ENCODE measurements at regions not wholly inside any gene's neighbourhood (a gene's known extent, or its start where the extent isn't known, plus 50 kb on each side); places are given as distances from the start of the nearest gene placed in this dataset.

GRCh38 chr7:52708846-52709245 is 326.6 kb upstream of the POM121L12 start:
- no peaks in the 10 kb centered on the region for H3K36me3 ChIP-seq (ENCODE audit: control insufficient read depth, insufficient read depth, low read length)
- no peak overlapping the region for H3K4me3 ChIP-seq (ENCODE audit: low read depth, low read length)
- H3K9me3 ChIP-seq (ENCODE audit: control insufficient read depth, insufficient read depth, low read length): no peaks in the 10 kb centered on the region; the same call in none of the 2 replicates
- H3K27me3 ChIP-seq (ENCODE audit: control insufficient read depth, insufficient read depth, low read length): no peaks in the 10 kb centered on the region
- no peaks in the 10 kb centered on the region for H3K4me1 ChIP-seq (ENCODE audit: control insufficient read depth, insufficient read depth, low read length)
- no peak overlapping the region for H3K9ac ChIP-seq (ENCODE audit: low read depth, low read length)
- H3K27ac ChIP-seq (ENCODE audit: low read depth, low read length): no peak overlapping the region

- H3K9ac ChIP-seq (ENCODE audit: low read depth, low read length): no peak overlapping the region
- no peak overlapping the region for H3K4me3 ChIP-seq (ENCODE audit: low read depth, low read length)
- no peak overlapping the region for H3K27ac ChIP-seq (ENCODE audit: low read depth, low read length)
- no peaks in the 10 kb centered on the region for H3K4me1 ChIP-seq (ENCODE audit: control insufficient read depth, insufficient read depth, low read length)
- no peaks in the 10 kb centered on the region for H3K36me3 ChIP-seq (ENCODE audit: control insufficient read depth, insufficient read depth, low read length)
- H3K27me3 ChIP-seq (ENCODE audit: control insufficient read depth, insufficient read depth, low read length): no peaks in the 10 kb centered on the region
- H3K9me3 ChIP-seq (ENCODE audit: control insufficient read depth, insufficient read depth, low read length): no peaks in the 10 kb centered on the region
Measured at GRCh38 chr7:52705768-52706167, 329.7 kb upstream of the POM121L12 start.

GRCh38 chr7:52700349-52700748 is 335.1 kb upstream of the POM121L12 start:
- Histone ChIP-seq H3K4me1 (ENCODE audit: control insufficient read depth, insufficient read depth, low read length) (peaks cover 10% of the 10 kb centered on the region), H3K27ac (ENCODE audit: low read depth, low read length) (no peak overlapping the region), H3K9me3 (ENCODE audit: control insufficient read depth, insufficient read depth, low read length) (no peaks in the 10 kb centered on the region), H3K27me3 (ENCODE audit: control insufficient read depth, insufficient read depth, low read length) (no peaks in the 10 kb centered on the region), H3K4me3 (ENCODE audit: low read depth, low read length) (no peak overlapping the region), H3K36me3 (ENCODE audit: control insufficient read depth, insufficient read depth, low read length) (no peaks in the 10 kb centered on the region), H3K9ac (ENCODE audit: low read depth, low read length) (no peak overlapping the region)

GRCh38 chr7:52695973-52696595 is 339.3 kb upstream of the POM121L12 start:
- H3K9me3 ChIP-seq (ENCODE audit: control insufficient read depth, insufficient read depth, low read length): no peaks in the 10 kb centered on the region
- H3K27ac ChIP-seq (ENCODE audit: low read depth, low read length): no peak overlapping the region
- no peaks in the 10 kb centered on the region for H3K27me3 ChIP-seq (ENCODE audit: control insufficient read depth, insufficient read depth, low read length)
- H3K4me3 ChIP-seq (ENCODE audit: low read depth, low read length): no peak overlapping the region
- H3K9ac ChIP-seq (ENCODE audit: low read depth, low read length): no peak overlapping the region; the same call in 1 of the 2 replicates
- peaks cover 13% of the 10 kb centered on the region for H3K4me1 ChIP-seq (ENCODE audit: control insufficient read depth, insufficient read depth, low read length)
- H3K36me3 ChIP-seq (ENCODE audit: control insufficient read depth, insufficient read depth, low read length): no peaks in the 10 kb centered on the region

DNA sequence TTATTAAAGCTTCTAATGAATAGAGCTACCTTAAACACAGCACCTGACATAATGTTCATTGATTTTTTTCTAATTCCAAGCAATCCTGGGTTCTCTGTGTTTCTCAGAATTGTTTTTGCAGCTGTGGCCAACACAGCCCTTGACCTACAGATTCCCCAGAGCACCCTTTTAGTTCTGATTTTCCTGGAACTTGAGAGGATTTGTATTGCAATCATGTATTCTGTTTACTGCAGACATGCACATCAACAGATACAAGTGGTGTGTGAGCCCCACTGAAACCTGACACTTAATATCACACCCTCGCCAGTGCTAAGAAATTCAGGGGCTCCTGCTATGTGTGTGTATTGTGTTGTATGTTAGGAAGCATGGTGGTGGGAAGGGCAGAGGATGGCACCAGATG is 344.2 kb upstream of the POM121L12 start:
- H3K9ac ChIP-seq (ENCODE audit: low read depth, low read length): no peak overlapping the region
- H3K27ac ChIP-seq (ENCODE audit: low read depth, low read length): no peak overlapping the region
- no peaks in the 10 kb centered on the region for H3K27me3 ChIP-seq (ENCODE audit: control insufficient read depth, insufficient read depth, low read length)
- no peaks in the 10 kb centered on the region for H3K36me3 ChIP-seq (ENCODE audit: control insufficient read depth, insufficient read depth, low read length)
- H3K4me3 ChIP-seq (ENCODE audit: low read depth, low read length): no peak overlapping the region
- H3K4me1 ChIP-seq (ENCODE audit: control insufficient read depth, insufficient read depth, low read length): peaks cover 12% of the 10 kb centered on the region
- H3K9me3 ChIP-seq (ENCODE audit: control insufficient read depth, insufficient read depth, low read length): no peaks in the 10 kb centered on the region

GRCh38 chr7:52689912-52690311 is 345.5 kb upstream of the POM121L12 start:
- Histone ChIP-seq H3K27ac (ENCODE audit: low read depth, low read length) (no peak overlapping the region), H3K9ac (ENCODE audit: low read depth, low read length) (no peak overlapping the region), H3K9me3 (ENCODE audit: control insufficient read depth, insufficient read depth, low read length) (no peaks in the 10 kb centered on the region), H3K4me1 (ENCODE audit: control insufficient read depth, insufficient read depth, low read length) (no peaks in the 10 kb centered on the region), H3K4me3 (ENCODE audit: low read depth, low read length) (no peak overlapping the region), H3K36me3 (ENCODE audit: control insufficient read depth, insufficient read depth, low read length) (no peaks in the 10 kb centered on the region), H3K27me3 (ENCODE audit: control insufficient read depth, insufficient read depth, low read length) (no peaks in the 10 kb centered on the region)

GRCh38 chr7:52685333-52685732 is 350.1 kb upstream of the POM121L12 start:
- Histone ChIP-seq H3K9me3 (ENCODE audit: control insufficient read depth, insufficient read depth, low read length) (no peaks in the 10 kb centered on the region), H3K36me3 (ENCODE audit: control insufficient read depth, insufficient read depth, low read length) (no peaks in the 10 kb centered on the region), H3K4me1 (ENCODE audit: control insufficient read depth, insufficient read depth, low read length) (no peaks in the 10 kb centered on the region), H3K27me3 (ENCODE audit: control insufficient read depth, insufficient read depth, low read length) (no peaks in the 10 kb centered on the region), H3K4me3 (ENCODE audit: low read depth, low read length) (no peak overlapping the region), H3K9ac (ENCODE audit: low read depth, low read length) (no peak overlapping the region), H3K27ac (ENCODE audit: low read depth, low read length) (no peak overlapping the region)

DNA sequence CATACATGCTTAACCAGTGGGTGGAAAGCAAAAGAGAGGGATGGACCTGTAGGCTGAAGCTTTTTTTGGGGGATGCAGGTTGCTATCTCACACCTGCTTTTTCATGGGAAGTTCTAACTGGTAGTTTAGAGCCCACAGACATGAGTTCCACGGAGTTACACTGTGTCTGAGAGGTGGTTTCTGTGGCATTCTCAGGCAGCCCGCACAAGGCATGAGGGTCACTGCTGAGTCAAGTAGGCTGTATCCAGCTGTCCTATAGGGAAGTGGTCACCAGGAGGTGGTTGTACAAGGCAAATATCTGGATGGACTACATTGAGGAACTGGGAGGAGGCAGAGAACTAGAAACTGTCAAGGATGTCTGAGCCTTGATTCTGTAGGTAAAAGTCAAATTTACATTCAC is 351.0 kb upstream of the POM121L12 start:
- Histone ChIP-seq H3K9me3 (ENCODE audit: control insufficient read depth, insufficient read depth, low read length) (no peaks in the 10 kb centered on the region), H3K36me3 (ENCODE audit: control insufficient read depth, insufficient read depth, low read length) (no peaks in the 10 kb centered on the region), H3K27me3 (ENCODE audit: control insufficient read depth, insufficient read depth, low read length) (no peaks in the 10 kb centered on the region), H3K9ac (ENCODE audit: low read depth, low read length) (no peak overlapping the region), H3K27ac (ENCODE audit: low read depth, low read length) (no peak overlapping the region), H3K4me3 (ENCODE audit: low read depth, low read length) (no peak overlapping the region), H3K4me1 (ENCODE audit: control insufficient read depth, insufficient read depth, low read length) (no peaks in the 10 kb centered on the region)

DNA sequence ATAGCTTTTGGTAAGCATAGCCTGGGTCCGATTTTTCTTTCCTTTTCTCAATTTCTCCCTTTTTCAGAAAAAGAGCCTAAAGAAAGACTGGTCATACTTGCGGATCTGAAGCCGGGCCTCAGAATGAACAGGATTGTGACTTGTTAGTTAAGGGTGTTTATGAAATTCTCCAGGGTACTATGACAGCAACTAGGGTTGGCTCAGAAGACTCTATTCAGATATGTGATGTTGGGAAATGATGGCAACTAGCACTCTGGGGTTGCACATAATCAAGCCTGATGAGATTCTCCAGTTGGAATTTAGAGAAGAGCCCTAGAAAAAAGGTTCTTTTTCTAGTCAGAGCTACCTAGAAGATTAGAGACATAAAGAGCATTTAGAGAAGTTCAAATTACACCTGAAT is 352.4 kb upstream of the POM121L12 start:
- H3K27me3 ChIP-seq (ENCODE audit: control insufficient read depth, insufficient read depth, low read length): no peaks in the 10 kb centered on the region
- H3K4me1 ChIP-seq (ENCODE audit: control insufficient read depth, insufficient read depth, low read length): no peaks in the 10 kb centered on the region
- no peaks in the 10 kb centered on the region for H3K36me3 ChIP-seq (ENCODE audit: control insufficient read depth, insufficient read depth, low read length)
- no peak overlapping the region for H3K9ac ChIP-seq (ENCODE audit: low read depth, low read length)
- H3K4me3 ChIP-seq (ENCODE audit: low read depth, low read length): no peak overlapping the region
- no peaks in the 10 kb centered on the region for H3K9me3 ChIP-seq (ENCODE audit: control insufficient read depth, insufficient read depth, low read length)
- no peak overlapping the region for H3K27ac ChIP-seq (ENCODE audit: low read depth, low read length)

DNA sequence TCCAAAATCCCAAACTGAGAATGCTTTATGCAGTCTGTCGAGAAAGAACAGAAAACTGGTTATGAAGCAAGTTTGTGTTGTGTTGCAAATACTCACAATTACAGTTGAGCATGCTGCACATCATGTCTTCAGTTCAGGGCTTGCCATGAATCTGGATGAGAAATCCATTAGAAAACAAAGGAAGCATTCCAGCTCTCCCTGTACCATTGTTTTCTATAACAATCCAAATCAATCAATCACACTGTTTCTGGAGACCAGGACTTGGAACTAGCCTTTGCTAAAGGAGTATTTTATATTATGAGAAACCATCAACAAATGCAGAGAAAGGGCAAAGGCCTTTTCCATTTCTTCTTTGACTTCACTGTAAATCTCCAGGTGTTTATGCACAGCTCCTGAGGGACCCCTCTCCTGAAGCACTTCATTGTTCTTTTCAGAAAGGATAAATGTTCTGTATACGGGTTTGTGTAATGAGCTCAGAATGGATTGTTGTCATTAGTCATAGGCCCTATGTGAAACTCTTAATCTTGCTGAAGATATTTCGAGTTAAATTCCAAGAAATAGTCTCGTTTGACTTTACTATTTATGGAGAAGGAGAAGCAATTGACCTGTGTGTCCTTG is 364.7 kb upstream of the POM121L12 start:
- Histone ChIP-seq H3K27me3 (ENCODE audit: control insufficient read depth, insufficient read depth, low read length) (no peaks in the 10 kb centered on the region), H3K36me3 (ENCODE audit: control insufficient read depth, insufficient read depth, low read length) (no peaks in the 10 kb centered on the region), H3K4me3 (ENCODE audit: low read depth, low read length) (no peak overlapping the region), H3K27ac (ENCODE audit: low read depth, low read length) (peak overlapping the region; percentile 21), H3K4me1 (ENCODE audit: control insufficient read depth, insufficient read depth, low read length) (peaks cover 8% of the 10 kb centered on the region), H3K9me3 (ENCODE audit: control insufficient read depth, insufficient read depth, low read length) (no peaks in the 10 kb centered on the region), H3K9ac (ENCODE audit: low read depth, low read length) (no peak overlapping the region)

GRCh38 chr7:52669031-52669430 is 366.4 kb upstream of the POM121L12 start:
- H3K27me3 ChIP-seq (ENCODE audit: control insufficient read depth, insufficient read depth, low read length): no peaks in the 10 kb centered on the region
- no peaks in the 10 kb centered on the region for H3K36me3 ChIP-seq (ENCODE audit: control insufficient read depth, insufficient read depth, low read length)
- peaks cover 8% of the 10 kb centered on the region for H3K4me1 ChIP-seq (ENCODE audit: control insufficient read depth, insufficient read depth, low read length)
- no peak overlapping the region for H3K9ac ChIP-seq (ENCODE audit: low read depth, low read length)
- H3K9me3 ChIP-seq (ENCODE audit: control insufficient read depth, insufficient read depth, low read length): no peaks in the 10 kb centered on the region
- no peak overlapping the region for H3K4me3 ChIP-seq (ENCODE audit: low read depth, low read length)
- H3K27ac ChIP-seq (ENCODE audit: low read depth, low read length): no peak overlapping the region
